DOHH2 (cell line): ENCODE measurements at regions not wholly inside any gene's neighbourhood (a gene's known extent, or its start where the extent isn't known, plus 50 kb on each side); places are given as distances from the start of the nearest gene placed in this dataset.

Source experiments
- H3F3A ChIP-seq: fragments of 200-600 bp; sonication (generic), shearing (Covaris generic); 2 replicates; pipeline ENCODE4 v1.6.0; 2016; ENCODE audit warnings: antibody characterized with exemption, mild to moderate bottlenecking; ENCODE audit not compliant: control insufficient read depth, insufficient read depth
- H3K27ac ChIP-seq: fragments of 200-600 bp; sonication (generic); 2 replicates; pipeline ENCODE4 v1.5.1; 2014; ENCODE audit warnings: low read depth, mild to moderate bottlenecking, low read length, moderate library complexity
- H3K27me3 ChIP-seq: fragments of 200-600 bp; sonication (generic); 2 replicates; pipeline ENCODE4 v1.6.1; 2014; ENCODE audit warnings: mild to moderate bottlenecking, low read length, mixed read lengths; ENCODE audit not compliant: control insufficient read depth
- H3K36me3 ChIP-seq: fragments of 200-600 bp; sonication (generic); 2 replicates; pipeline ENCODE4 v1.6.1; 2014; ENCODE audit warnings: mild to moderate bottlenecking, low read length, moderate library complexity, mixed read lengths; ENCODE audit not compliant: control insufficient read depth
- H3K4me1 ChIP-seq: fragments of 200-600 bp; sonication (generic); 2 replicates; pipeline ENCODE4 v1.6.1; 2014; ENCODE audit warnings: mild to moderate bottlenecking, low read length, mixed read lengths; ENCODE audit not compliant: control insufficient read depth
- H3K4me2 ChIP-seq: fragments of 200-600 bp; sonication (generic); 2 replicates; pipeline ENCODE4 v1.6.0; 2014; ENCODE audit warnings: mild to moderate bottlenecking, low read length, moderate library complexity
- H3K4me3 ChIP-seq: fragments of 200-600 bp; sonication (generic); 2 replicates; pipeline ENCODE4 v1.5.1; 2014; ENCODE audit warnings: mild to moderate bottlenecking, low read length, mixed read lengths
- H3K79me2 ChIP-seq: fragments of 200-600 bp; sonication (generic); 2 replicates; pipeline ENCODE4 v1.6.1; 2014; ENCODE audit warnings: mild to moderate bottlenecking, low read length, mixed read lengths; ENCODE audit not compliant: control insufficient read depth
- H3K9me2 ChIP-seq: fragments of 200-600 bp; sonication (generic); replicated peaks from 2 replicates; pipeline ENCODE4 v1.6.1; 2014; ENCODE audit warnings: mild to moderate bottlenecking, low read length, mixed read lengths; ENCODE audit not compliant: control insufficient read depth
- H3K9me3 ChIP-seq: fragments of 200-600 bp; sonication (generic); 2 replicates; pipeline ENCODE4 v1.6.1; 2014; ENCODE audit warnings: antibody characterized with exemption, low read length, mixed read lengths; ENCODE audit not compliant: control insufficient read depth, insufficient read depth
- H4K20me1 ChIP-seq: fragments of 200-600 bp; sonication (generic); 2 replicates; pipeline ENCODE4 v1.6.0; 2014; ENCODE audit warnings: low read depth, mild to moderate bottlenecking, antibody characterized with exemption, low read length, moderate library complexity; ENCODE audit not compliant: control insufficient read depth, insufficient read depth
- CTCF ChIP-seq: fragments of 200-600 bp; sonication (generic); IDR thresholded peaks from one replicate; pipeline ENCODE4 v1.5.1; 2014; ENCODE audit warnings: antibody characterized with exemption, mild to moderate bottlenecking, low read depth, low read length; ENCODE audit not compliant: poor library complexity, severe bottlenecking
- EZH2phosphoT487 ChIP-seq: fragments of 200-600 bp; sonication (generic); IDR thresholded peaks from 2 replicates; pipeline ENCODE4 v1.6.1; 2017; ENCODE audit warnings: borderline replicate concordance, mild to moderate bottlenecking, antibody characterized with exemption, low read length, moderate library complexity, mixed read lengths

- H3K27ac ChIP-seq = no peak overlapping the region
- no peaks in the 10 kb centered on the region for H3K36me3 ChIP-seq
- TF ChIP-seq EZH2phosphoT487 = no peak
- peak; percentile 21 for TF ChIP-seq CTCF
- no peaks in the 10 kb centered on the region for H3K9me2 ChIP-seq
- H3K27me3 ChIP-seq = no peaks in the 10 kb centered on the region
- H3K79me2 ChIP-seq = no peaks in the 10 kb centered on the region
- no peaks in the 10 kb centered on the region for H3F3A ChIP-seq
- no peaks in the 10 kb centered on the region for H3K4me1 ChIP-seq
- H3K4me2 ChIP-seq = no peak overlapping the region
- no peaks in the 10 kb centered on the region for H4K20me1 ChIP-seq
- no peak overlapping the region for H3K4me3 ChIP-seq
- no peaks in the 10 kb centered on the region for H3K9me3 ChIP-seq
Measured at GRCh38 chr2:121099329-121100290, 185.4 kb downstream of the TFCP2L1 start.

GRCh38 chr2:121101093-121101715 lies 183.8 kb downstream of the TFCP2L1 start:
- Histone ChIP-seq H3K9me2 (no peaks in the 10 kb centered on the region), H3K4me1 (no peaks in the 10 kb centered on the region), H3K27ac (no peak overlapping the region), H3K36me3 (no peaks in the 10 kb centered on the region), H3K4me3 (no peak overlapping the region), H3K9me3 (no peaks in the 10 kb centered on the region), H3K27me3 (no peaks in the 10 kb centered on the region), H3K4me2 (no peak overlapping the region), H4K20me1 (no peaks in the 10 kb centered on the region), H3F3A (no peaks in the 10 kb centered on the region), H3K79me2 (no peaks in the 10 kb centered on the region)
- TF ChIP-seq CTCF (no peak), EZH2phosphoT487 (no peak)

GRCh38 chr2:121102941-121103340 lies 182.1 kb downstream of the TFCP2L1 start:
- no peak overlapping the region for H3K4me3 ChIP-seq
- H3K4me1 ChIP-seq = no peaks in the 10 kb centered on the region
- no peaks in the 10 kb centered on the region for H3F3A ChIP-seq
- TF ChIP-seq EZH2phosphoT487 (no peak), CTCF (no peak)
- no peaks in the 10 kb centered on the region for H3K27me3 ChIP-seq
- H3K36me3 ChIP-seq = no peaks in the 10 kb centered on the region
- no peaks in the 10 kb centered on the region for H3K9me3 ChIP-seq
- no peaks in the 10 kb centered on the region for H3K9me2 ChIP-seq
- no peaks in the 10 kb centered on the region for H4K20me1 ChIP-seq
- no peak overlapping the region for H3K4me2 ChIP-seq
- no peaks in the 10 kb centered on the region for H3K79me2 ChIP-seq
- H3K27ac ChIP-seq = no peak overlapping the region
